H9 (cell line): ENCODE measurements at regions not wholly inside any gene's neighbourhood (a gene's known extent, or its start where the extent isn't known, plus 50 kb on each side); places are given as distances from the start of the nearest gene placed in this dataset.

Source experiments
- DNase-seq: peaks from one replicate; pipeline ENCODE4 v3.0.0-alpha.2; 2017
- H2AFZ ChIP-seq: one replicate; pipeline ENCODE4 v1.6.1; 2013; ENCODE audit warnings: mild to moderate bottlenecking, low read length, control low read depth, moderate library complexity
- H2AK5ac ChIP-seq: 2 replicates; pipeline ENCODE4 v1.6.1; 2013; ENCODE audit warnings: low read length, control low read depth, mixed read lengths; ENCODE audit not compliant: insufficient read length
- H2BK120ac ChIP-seq: one replicate; pipeline ENCODE4 v1.6.1; 2013; ENCODE audit warnings: low read depth, mild to moderate bottlenecking, low read length, control low read depth, inconsistent platforms; ENCODE audit not compliant: poor library complexity, severe bottlenecking
- H2BK12ac ChIP-seq: 2 replicates; pipeline ENCODE4 v1.6.1; 2013; ENCODE audit warnings: low read length, control low read depth, mixed read lengths, low read depth; ENCODE audit not compliant: insufficient read length
- H2BK15ac ChIP-seq: 2 replicates; pipeline ENCODE4 v1.6.1; 2013; ENCODE audit warnings: low read depth, low read length, control low read depth
- H2BK20ac ChIP-seq: one replicate; pipeline ENCODE4 v1.6.1; 2013; ENCODE audit warnings: low read depth, mild to moderate bottlenecking, low read length, control low read depth, inconsistent platforms; ENCODE audit not compliant: poor library complexity, severe bottlenecking
- H2BK5ac ChIP-seq: 2 replicates; pipeline ENCODE4 v1.6.1; 2013; ENCODE audit warnings: low read length, control low read depth, mixed read lengths; ENCODE audit not compliant: insufficient read length
- H3K14ac ChIP-seq: 2 replicates; pipeline ENCODE4 v1.6.1; 2013; ENCODE audit warnings: low read length, control low read depth; ENCODE audit not compliant: insufficient read depth
- H3K18ac ChIP-seq: 2 replicates; pipeline ENCODE4 v1.6.1; 2013; ENCODE audit warnings: low read depth, mild to moderate bottlenecking, mixed read lengths, low read length, control low read depth; ENCODE audit not compliant: insufficient read length
- H3K23ac ChIP-seq: 2 replicates; pipeline ENCODE4 v1.6.1; 2013; ENCODE audit warnings: low read length, control low read depth, mixed read lengths, low read depth; ENCODE audit not compliant: insufficient read length
- H3K23me2 ChIP-seq: 2 replicates; pipeline ENCODE4 v1.6.1; 2013; ENCODE audit warnings: low read depth, mild to moderate bottlenecking, mixed read lengths, low read length, control low read depth; ENCODE audit not compliant: insufficient read length, poor library complexity, severe bottlenecking
- H3K27ac ChIP-seq: 2 replicates; pipeline ENCODE4 v1.5.1; 2013; ENCODE audit warnings: low read length, control low read depth, mixed read lengths, low read depth; ENCODE audit not compliant: insufficient read length
- H3K27me3 ChIP-seq: 2 replicates; pipeline ENCODE4 v1.6.1; 2013; ENCODE audit warnings: low read length, control low read depth, inconsistent platforms; ENCODE audit not compliant: insufficient read depth
- H3K4ac ChIP-seq: 2 replicates; pipeline ENCODE4 v1.6.1; 2013; ENCODE audit warnings: low read depth, mild to moderate bottlenecking, control low read depth, inconsistent platforms, low read length, moderate library complexity
- H3K4me1 ChIP-seq: 2 replicates; pipeline ENCODE4 v1.6.1; 2013; ENCODE audit warnings: low read length, control low read depth, inconsistent platforms; ENCODE audit not compliant: insufficient read depth
- H3K4me2 ChIP-seq: 2 replicates; pipeline ENCODE4 v1.6.1; 2013; ENCODE audit warnings: low read length, control low read depth, mixed read lengths; ENCODE audit not compliant: insufficient read length, insufficient read depth
- H3K56ac ChIP-seq: 2 replicates; pipeline ENCODE4 v1.6.1; 2013; ENCODE audit warnings: low read depth, mild to moderate bottlenecking, mixed read lengths, low read length, control low read depth; ENCODE audit not compliant: insufficient read length
- H3K79me1 ChIP-seq: 2 replicates; pipeline ENCODE4 v1.6.1; 2013; ENCODE audit warnings: low read depth, mild to moderate bottlenecking, moderate library complexity, low read length, control low read depth, inconsistent platforms; ENCODE audit not compliant: insufficient read depth, poor library complexity, severe bottlenecking
- H3K79me2 ChIP-seq: 2 replicates; pipeline ENCODE4 v1.6.1; 2013; ENCODE audit warnings: low read length, control low read depth, inconsistent platforms; ENCODE audit not compliant: insufficient read depth
- H3K9ac ChIP-seq: 2 replicates; pipeline ENCODE4 v1.6.1; 2013; ENCODE audit warnings: low read length, control low read depth, mixed read lengths; ENCODE audit not compliant: insufficient read length; ENCODE audit errors: extremely low read depth
- H3K9me3 ChIP-seq: one replicate; pipeline ENCODE4 v1.6.1; 2013; ENCODE audit warnings: low read depth, low read length, inconsistent platforms; ENCODE audit not compliant: control insufficient read depth
- H3T11ph ChIP-seq: one replicate; pipeline ENCODE4 v1.6.1; 2013; ENCODE audit warnings: mild to moderate bottlenecking, low read length, control low read depth, inconsistent platforms
- H4K20me1 ChIP-seq: one replicate; pipeline ENCODE4 v1.6.1; 2013; ENCODE audit not compliant: control insufficient read depth, insufficient read length, insufficient read depth
- H4K5ac ChIP-seq: 2 replicates; pipeline ENCODE4 v1.6.1; 2013; ENCODE audit warnings: low read depth, mild to moderate bottlenecking, mixed read lengths, low read length, control low read depth; ENCODE audit not compliant: insufficient read length
- H4K8ac ChIP-seq: replicated peaks from 2 replicates; pipeline ENCODE4 v1.6.1; 2013; ENCODE audit warnings: low read length, control low read depth, mixed read lengths, low read depth; ENCODE audit not compliant: insufficient read length
- H4K91ac ChIP-seq: 2 replicates; pipeline ENCODE4 v1.6.1; 2013; ENCODE audit warnings: low read depth, mild to moderate bottlenecking, moderate library complexity, mixed read lengths, low read length, control low read depth; ENCODE audit not compliant: insufficient read length
- H3K27ac Mint-ChIP-seq, 3 experiments: 2 replicates in 2 of 3; 3 replicates in 1 of 3; pipeline ENCODE4 v1.8.0; 2020 to 2021; ENCODE audit warnings: mixed read lengths in 3 of 3, mild to moderate bottlenecking in 1 of 3, moderate library complexity in 1 of 3
- H3K27me3 Mint-ChIP-seq: 2 replicates; pipeline ENCODE4 v1.8.0; 2021; ENCODE audit warnings: low read depth, mild to moderate bottlenecking, moderate library complexity, mixed read lengths
- H3K36me3 Mint-ChIP-seq, 3 experiments: 2 replicates in 2 of 3; 3 replicates in 1 of 3; pipeline ENCODE4 v1.8.0; 2020 to 2021; ENCODE audit warnings: low read depth in 3 of 3, mixed read lengths in 3 of 3; ENCODE audit not compliant: insufficient read depth in 1 of 3
- H3K4me1 Mint-ChIP-seq, 2 experiments: 2 replicates each; pipeline ENCODE4 v1.8.0; 2020; ENCODE audit warnings: mixed read lengths in 2 of 2
- H3K4me3 Mint-ChIP-seq, 2 experiments: 2 replicates in 1 of 2; 3 replicates in 1 of 2; pipeline ENCODE4 v1.8.0; 2020 to 2021; ENCODE audit warnings: mild to moderate bottlenecking in 2 of 2, mixed read lengths in 2 of 2, moderate library complexity in 1 of 2
- H3K9me3 Mint-ChIP-seq, 2 experiments: 2 replicates in 1 of 2; 3 replicates in 1 of 2; pipeline ENCODE4 v1.8.0; 2020; ENCODE audit warnings: mild to moderate bottlenecking in 2 of 2, mixed read lengths in 2 of 2, moderate library complexity in 1 of 2
- WGBS: extraction: QIAGEN DNeasy Blood & Tissue Kit; methylation state at CpG from one replicate; pipeline ENCODE4 v1.1.7; 2013; ENCODE audit warnings: missing lambda C conversion rate, low lambda C conversion rate, mixed read lengths; ENCODE audit not compliant: insufficient read length; ENCODE audit errors: extremely low coverage; 5-methylcytosine and 5-hydroxymethylcytosine counted together
- TF ChIP-seq, protein P1 (sequence below): fragments of 200-600 bp; sonication (generic); conservative IDR thresholded peaks from 3 replicates; pipeline ENCODE4 v1.8.0; 2021; ENCODE audit warnings: antibody characterized with exemption, mild to moderate bottlenecking

- TF ChIP-seq, protein P1, sequence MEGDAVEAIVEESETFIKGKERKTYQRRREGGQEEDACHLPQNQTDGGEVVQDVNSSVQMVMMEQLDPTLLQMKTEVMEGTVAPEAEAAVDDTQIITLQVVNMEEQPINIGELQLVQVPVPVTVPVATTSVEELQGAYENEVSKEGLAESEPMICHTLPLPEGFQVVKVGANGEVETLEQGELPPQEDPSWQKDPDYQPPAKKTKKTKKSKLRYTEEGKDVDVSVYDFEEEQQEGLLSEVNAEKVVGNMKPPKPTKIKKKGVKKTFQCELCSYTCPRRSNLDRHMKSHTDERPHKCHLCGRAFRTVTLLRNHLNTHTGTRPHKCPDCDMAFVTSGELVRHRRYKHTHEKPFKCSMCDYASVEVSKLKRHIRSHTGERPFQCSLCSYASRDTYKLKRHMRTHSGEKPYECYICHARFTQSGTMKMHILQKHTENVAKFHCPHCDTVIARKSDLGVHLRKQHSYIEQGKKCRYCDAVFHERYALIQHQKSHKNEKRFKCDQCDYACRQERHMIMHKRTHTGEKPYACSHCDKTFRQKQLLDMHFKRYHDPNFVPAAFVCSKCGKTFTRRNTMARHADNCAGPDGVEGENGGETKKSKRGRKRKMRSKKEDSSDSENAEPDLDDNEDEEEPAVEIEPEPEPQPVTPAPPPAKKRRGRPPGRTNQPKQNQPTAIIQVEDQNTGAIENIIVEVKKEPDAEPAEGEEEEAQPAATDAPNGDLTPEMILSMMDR, result no peak
- Histone ChIP-seq H3K27ac (no peak overlapping the region), H2BK20ac (no peak overlapping the region), H3K4me1 (no peaks in the 10 kb centered on the region), H3K56ac (no peak overlapping the region), H3K79me1 (no peaks in the 10 kb centered on the region), H2BK120ac (no peak overlapping the region), H2AFZ (no peak overlapping the region), H3K23me2 (no peaks in the 10 kb centered on the region), H3K23ac (no peak overlapping the region), H3K14ac (no peak overlapping the region), H3K27me3 (no peaks in the 10 kb centered on the region), H3K9ac (no peak overlapping the region), H3K79me2 (no peaks in the 10 kb centered on the region), H4K8ac (no peak overlapping the region), H4K91ac (no peak overlapping the region), H2BK5ac (no peak overlapping the region), H2BK12ac (no peak overlapping the region), H4K20me1 (no peaks in the 10 kb centered on the region), H3K18ac (no peak overlapping the region), H2BK15ac (no peak overlapping the region), H3K4ac (no peak overlapping the region), H4K5ac (no peak overlapping the region), H3K4me2 (no peak overlapping the region), H2AK5ac (no peak overlapping the region), H3K9me3 (no peaks in the 10 kb centered on the region), H3T11ph (no peak overlapping the region)
- peaks cover 10% of the 10 kb centered on the region for H3K27me3 Mint-ChIP-seq
- WGBS, result no CpG with 5 or more reads among the region's 22 CpGs
- DNase-seq, result no peak
- no peaks in the 10 kb centered on the region for H3K36me3 Mint-ChIP-seq
- no peak overlapping the region for H3K4me3 Mint-ChIP-seq
- H3K4me1 Mint-ChIP-seq, result 0 out of 4 replicates have a peak, but pooled peaks cover 0 to 3% of the 10 kb centered on the region in 2 experiments
- H3K9me3 Mint-ChIP-seq, result no peaks in the 10 kb centered on the region; a peak in 1 of 5 replicates
- H3K27ac Mint-ChIP-seq, result no peak overlapping the region; a peak in 1 of 7 replicates
Measured at GRCh38 chr6:1077478-1078416, 234.2 kb upstream of the FOXQ1 start.
